Stimulated activated naive CD4-positive, alpha-beta T cell treated with Interleukin-2 at 50 U/mL for 16 hours (primary cell): ENCODE measurements at regions not wholly inside any gene's neighbourhood (a gene's known extent, or its start where the extent isn't known, plus 50 kb on each side); places are given as distances from the start of the nearest gene placed in this dataset.

Source experiments
- DNase-seq: peaks from one replicate; lab custom pipeline; 2025; lab: John Stamatoyannopoulos, UW

DNA sequence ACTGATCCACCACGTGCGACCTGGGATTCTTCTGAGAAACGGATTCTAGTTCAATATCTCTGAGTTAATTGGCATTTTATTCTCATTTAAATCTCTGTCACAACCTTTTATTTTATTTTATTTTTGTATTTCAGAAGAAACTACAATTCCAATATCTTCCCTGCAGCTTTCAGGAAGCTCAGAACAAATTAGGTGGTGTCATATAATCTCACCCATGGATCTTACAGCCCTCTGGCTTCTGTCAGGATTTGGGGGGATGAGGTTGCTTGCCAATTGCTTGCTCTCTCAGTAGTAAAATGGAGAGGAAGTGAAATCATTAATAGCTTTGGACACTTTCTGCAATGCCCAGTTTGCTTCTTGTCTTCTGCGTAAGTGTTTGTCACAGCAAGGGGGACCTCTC lies 205.4 kb downstream of the TLE3 start:
- no peak for DNase-seq

DNA sequence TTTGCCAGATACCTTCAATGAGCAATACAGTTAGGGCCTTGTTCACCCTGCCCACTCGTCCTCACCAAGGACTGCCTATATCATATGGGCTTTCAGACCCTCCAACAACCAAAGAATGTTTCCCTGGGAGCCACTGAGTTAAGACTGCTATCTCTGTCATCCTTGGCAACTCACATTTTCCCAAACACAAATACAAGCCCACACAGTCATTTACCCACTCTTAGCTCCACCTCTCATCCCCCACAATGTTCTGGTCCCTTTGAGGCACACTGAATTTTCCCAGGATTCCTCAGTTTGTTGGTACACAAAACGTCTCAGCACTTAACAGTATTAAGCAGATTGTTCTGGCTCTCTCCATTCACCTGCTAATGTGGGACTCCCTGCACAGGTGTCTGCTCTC lies 204.6 kb downstream of the TLE3 start:
- DNase-seq, result no peak

DNA sequence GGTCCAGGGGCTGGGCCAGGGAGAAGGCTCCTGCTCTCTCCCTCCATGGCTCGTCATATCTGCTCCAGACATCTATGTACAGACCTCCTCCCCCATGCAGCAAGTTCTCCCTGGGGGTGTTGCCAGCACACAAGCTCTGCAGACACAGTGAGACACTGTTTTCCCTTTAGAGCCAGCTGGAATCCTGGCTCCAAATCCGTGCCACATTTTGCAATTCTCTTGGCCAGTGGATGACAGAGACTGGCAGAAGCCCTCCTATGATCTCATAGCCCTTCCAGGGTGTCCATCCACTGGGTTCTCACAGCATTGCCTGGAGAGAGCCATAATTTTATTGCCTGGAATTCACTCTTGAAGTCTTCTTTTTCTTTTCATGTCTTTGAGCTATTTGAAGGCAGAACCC lies 203.9 kb downstream of the TLE3 start:
- DNase-seq, result no peak

DNA sequence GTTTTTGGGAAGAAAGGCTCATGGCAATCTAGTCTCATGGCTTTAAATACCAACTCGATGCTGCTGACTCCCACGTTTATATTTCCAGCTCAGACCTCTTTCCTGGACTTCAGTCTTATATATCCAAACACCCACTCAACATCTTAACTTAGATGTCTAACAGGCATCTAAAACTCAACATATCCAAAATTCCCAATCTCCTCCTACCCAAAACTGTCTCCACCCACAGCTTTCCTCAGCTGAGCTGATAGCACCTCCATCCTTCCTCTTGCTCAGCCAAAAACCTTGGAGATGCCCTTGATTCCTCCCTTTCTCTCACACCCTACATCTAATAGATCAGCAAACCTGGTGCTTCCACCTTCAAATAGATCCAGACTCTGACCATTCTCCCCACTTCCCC lies 202.5 kb downstream of the TLE3 start:
- DNase-seq, result no peak

DNA sequence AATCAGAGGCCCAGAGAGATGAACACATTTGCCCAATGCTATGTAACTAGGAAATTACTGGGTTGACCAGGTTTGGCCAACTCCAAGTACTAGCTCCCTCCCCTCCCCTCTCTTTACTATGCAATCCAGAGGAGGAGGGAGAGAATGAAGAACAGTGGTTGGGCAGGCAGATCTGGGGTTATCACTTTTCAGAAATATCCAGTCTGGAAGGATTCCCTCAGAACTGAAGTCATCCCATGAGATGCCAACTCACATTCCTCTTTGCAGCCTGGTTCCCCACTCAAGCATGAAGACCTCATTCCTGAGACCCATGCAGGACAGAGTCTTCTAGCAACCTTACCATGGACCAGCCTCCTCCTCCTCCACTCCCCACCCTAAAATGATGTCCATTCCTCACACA lies 201.1 kb downstream of the TLE3 start:
- DNase-seq, result no peak

DNA sequence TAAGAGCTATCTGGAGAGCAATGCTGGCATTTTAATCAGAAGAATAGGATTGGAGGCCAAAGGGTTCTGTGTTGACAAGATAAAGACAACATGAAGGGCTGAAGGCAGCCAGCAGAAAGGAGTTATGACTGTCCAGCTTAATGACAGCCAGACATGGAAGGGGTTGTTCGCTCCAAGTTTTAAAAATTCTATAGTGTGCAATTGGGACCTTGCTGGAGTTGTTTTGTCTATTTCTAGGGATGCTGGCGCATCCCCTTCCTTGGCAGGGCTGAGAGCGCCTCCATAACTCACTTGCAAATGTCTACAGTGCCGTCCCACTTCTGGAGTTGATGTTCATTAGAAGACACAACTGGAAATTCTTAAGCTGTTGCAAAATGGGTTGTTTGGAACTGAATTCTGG lies 200.7 kb downstream of the TLE3 start:
- DNase-seq, result no peak

DNA sequence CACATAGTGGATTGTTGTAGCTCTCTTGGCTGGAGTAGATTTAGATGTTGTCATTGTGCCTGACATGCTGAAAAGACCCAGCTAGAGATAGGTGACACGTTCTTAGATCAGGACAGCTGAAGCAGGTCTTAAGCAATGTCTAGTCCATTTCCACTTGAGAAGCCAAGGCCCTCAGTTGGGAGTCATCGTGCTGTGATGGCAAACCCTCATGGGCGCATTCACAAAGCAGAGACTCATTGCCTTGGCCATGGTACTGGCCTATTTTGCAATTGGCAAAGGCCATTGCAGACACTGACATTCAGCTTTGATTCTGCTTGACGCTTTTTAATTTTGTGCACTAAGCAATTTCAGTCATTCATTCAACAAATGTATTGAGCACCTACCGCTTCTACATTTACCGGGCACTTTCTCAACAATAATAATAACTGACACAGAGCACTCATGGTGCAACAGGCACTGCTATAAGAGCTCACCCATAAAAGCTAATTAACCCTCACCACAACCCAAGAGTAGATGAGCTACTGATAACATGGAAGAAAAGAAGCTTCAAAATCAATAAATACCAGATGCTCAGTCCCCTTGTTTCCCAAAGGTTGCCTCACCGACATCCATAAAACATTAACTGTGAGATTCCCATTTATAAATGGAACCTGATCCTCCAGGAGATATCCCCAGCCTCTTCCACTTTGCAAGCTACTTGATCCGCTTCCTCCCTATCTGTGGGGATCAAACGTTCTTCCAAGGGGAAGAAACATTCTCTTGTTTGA lies 200.1 kb downstream of the TLE3 start:
- no peak for DNase-seq

DNA sequence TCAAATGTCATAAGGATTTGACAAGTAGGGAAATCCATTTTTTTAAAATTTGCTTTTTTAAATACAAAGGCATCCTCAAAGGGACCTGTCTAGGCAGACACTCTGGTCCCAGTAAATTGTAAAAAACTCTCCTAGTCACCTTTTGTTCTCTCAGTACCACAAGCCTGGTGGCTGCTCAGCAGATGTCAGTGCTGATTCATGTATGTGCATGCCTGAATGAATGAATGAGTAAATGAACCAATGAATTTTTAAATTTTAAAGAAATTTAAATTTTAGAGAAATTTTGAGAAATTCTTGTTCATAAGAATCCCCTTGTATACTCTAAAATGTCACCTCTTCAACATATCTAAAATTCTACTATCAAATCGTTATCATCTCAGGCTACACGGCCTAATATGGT lies 199.5 kb downstream of the TLE3 start:
- no peak for DNase-seq

DNA sequence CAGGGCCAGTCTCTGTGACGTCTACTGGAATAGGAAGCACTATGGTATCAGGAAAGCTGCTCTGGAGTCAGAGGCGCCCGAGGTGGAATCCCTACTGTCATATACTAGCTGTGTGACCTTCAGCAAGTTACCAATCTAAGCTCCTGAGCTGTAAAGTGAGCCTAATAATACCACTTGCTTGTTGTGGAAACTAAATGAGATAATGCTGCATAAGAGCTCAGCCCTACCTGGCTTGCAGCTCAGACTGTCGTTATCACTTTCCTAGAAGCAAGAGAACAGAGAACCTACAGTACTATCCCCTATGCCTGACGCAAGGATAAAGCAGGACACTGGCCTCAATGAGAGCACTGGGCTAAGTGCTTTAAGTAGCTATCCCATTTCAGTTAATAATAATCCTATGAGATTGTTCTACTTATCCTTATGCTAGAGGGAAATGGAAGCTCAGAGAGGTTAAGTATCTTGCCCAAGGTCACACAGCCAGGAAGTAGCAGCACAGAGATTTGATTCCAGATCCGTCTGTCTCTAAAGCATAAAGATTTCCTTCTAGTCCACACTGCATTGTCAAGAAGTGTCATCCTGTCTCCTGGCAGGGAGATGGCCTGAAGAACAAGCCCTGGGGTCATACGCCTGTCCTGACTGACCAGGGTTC lies 195.2 kb downstream of the TLE3 start:
- no peak for DNase-seq

DNA sequence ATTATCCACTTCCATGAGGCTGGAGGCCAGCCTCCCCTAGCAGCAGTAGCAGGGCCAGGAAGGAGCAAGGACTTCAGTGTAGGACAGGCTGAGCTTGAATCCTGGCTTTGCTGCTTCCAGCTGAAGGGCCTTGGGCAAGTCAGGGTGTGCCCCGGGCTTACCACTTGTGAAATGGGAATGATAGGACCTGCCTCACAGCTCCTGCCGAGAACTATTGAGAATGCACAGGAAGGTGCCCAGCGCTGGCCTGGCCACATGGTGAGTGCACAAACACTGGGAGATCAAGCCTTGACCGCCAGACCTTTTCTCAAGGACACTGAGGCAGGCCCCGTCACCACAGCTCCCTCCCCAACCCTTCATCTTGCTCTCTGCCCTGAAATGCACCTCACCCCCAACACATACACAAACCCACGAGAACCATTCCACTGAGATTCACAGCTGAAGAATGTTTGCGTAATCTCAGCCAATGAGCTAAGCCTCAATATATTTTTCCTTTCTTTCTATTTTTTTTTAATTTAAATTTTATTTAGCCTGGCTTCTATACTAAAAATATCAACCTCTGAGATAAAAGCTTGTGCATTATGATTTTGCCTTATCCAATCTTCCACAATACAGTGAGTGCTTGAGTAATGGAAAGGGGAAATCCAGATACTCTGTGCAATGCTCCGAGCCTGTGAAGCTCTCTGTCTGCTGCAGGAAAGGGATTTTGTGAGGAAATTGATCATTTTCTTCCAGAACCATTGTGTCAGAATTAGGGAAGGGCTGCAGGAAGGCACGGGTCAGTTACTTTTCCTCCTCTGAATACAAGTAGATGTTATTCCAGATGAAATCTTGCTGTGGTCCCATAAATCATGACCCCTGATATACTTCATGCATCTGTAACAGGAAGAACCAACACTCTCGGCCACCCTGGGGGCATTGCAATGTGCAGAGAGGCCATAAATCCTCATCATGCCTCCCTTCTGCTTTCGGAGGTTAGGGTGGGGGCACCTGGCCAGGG lies 193.9 kb downstream of the TLE3 start:
- DNase-seq, result no peak

DNA sequence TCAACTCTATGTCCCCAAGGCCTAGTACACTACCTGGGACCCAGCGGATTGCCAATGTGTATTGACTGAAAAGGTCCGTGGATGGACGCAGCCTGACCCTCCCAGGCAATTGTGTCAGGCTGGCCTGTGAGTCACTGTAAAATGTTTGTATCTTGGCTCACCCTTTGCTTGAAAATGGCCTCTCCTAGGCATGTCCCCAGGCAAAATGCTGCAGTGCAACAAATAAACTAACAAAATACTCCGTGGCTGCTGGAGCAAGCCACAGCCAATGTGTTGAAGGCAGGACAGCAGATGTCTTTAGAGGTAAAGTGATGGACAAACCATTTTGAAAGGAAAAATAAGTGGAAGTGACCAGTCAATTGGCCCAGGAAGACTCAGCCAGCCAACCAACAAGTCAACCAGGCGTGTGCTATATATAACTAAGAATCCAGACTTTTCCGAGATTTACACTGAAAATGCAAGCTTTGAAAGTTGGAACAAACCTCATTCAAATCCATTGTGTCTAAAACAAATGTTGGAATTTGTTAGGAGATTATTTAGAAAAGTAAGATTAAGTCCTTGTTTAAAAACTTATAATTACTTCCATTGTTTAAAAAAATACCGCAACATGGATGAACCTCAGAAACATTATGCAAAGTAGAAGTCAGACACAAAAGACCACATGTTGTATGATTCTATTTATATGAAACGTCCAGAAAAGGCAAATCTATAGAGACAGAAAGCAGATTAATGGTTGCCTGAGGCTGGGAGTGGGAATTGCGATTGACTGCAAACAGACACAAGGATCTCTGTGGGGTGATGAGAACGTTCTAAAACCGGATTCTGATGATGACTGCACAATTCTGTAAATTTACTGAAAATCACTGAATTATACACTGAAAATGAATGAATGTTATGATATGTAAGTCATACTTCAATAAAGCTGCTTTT lies 191.2 kb downstream of the TLE3 start:
- no peak for DNase-seq

DNA sequence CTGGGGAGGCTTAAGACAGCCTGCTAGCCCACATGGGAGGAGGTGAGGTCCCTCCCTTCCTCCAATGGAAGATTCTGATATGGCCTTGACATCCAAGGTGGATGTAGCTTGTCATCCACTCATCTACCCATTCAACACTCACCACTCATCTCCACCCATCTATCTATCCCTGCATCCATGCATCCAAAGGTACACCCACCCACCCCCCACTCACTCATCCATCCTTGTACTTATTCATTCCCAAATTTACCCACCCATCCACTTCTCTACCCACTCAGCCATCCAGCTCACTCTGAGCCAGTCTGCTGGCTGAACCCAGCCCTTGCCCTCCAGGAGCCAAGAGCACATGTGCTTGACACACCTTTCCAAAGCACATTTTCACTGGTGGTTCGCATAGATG lies 189.7 kb downstream of the TLE3 start:
- DNase-seq, result no peak

DNA sequence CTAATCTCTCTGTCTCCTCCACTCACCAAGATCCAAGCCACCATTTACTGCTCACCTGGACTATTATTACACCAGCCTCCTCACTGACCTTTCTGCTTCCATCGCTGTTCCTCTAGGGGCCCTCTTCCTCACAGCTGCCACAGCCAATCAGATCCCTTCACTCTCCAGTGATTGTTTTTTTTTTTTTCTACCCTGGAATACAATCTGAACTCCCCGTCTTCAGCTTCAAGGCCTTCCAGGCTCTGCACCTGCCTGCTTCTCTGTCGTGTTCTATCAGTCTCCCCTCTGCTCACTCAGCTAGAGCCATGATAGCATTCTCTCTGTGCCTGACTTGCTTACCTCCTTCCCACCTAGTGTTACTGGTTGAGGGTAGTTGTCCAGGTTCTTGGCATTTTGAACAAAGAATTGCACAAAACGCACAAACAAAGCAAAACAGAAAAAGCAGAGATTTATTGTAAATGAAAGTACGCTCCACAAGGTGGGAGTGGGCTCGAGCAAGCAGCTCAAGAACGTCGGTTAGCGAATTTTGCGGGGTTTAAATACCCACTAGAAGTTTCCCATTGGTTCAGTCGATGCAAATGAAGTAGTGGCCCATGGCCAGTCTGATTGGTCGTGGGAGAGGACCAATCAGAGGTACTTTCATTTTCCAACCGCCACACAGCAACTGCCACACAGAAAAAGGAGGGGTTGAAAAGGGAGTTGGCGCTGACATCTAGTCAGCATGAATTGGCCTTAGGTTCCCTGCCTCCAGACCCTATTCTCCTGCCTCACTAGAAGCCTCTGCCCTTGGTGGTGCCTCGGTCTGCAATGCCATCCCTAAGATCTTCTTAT lies 188.9 kb downstream of the TLE3 start:
- DNase-seq, result no peak

DNA sequence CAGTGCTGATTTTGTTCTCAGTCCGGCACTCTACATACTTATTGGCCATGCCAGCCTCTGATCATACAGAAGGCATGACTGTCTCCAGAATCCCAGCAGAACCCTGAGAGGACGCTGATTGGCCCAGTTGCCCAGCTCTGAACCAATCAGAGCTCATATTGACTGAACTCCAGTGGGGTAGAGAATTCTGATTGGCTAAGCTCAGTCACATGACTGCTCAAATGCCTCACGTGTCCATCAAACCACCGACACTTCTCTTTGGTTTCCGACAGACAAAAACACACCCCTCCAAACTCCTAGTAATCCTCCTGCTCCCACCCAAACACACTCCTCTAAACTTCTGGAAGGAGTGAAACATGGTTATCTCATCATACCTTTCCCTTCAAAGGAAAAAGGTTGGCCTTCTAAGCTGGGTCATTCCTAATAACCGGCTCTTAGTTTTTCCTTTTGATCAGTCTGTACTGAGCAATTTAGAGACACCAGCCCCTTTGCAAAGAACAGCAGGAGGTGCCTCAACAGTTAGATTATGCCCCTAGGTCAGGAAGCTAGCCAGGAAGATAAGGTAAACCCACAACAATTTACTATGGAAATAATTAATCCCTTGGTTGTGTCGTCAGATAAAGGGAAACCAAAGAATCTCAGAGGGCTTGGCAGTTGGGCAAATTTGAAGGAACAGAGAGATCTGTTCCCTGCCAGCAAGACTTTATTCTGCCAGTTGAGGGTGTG lies 187.8 kb downstream of the TLE3 start:
- DNase-seq, result no peak

DNA sequence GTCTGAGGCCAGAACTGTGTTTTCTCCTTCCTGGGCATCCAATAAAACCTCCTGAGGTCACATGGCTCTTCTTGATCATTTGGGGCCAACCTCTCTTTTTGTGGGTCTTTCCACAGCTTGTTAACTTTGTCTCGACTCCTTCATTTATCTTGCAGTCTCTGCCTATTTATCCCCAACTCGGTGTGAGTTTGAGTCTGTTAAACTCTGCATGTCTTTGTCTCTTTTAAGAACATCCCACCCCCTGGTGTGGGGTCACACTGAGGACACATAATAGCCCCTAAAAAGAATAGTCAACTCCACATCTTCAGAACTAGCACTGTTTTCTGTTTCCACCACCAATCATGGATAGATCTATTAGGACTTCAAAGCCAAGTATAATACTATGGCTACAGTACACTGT lies 187.2 kb downstream of the TLE3 start:
- DNase-seq, result no peak

DNA sequence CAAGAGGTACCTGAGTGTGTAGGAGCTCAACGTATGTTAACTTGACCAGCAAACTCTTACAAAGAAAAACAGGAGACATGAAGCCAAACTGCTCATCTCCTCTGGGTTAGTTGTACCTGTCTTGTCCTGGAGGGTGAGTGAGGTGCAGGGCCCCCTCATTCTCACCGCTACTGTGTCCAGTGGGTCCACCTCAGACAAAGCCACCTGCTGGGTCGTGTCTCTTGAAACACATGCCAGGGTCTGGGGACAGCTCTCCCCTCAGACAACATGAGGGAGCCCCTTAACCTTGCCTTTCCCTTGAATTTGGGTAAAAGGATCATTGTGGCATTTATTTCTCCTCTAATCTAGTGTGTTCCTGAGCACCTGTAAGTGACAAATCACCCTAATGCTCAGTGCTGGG lies 185.6 kb downstream of the TLE3 start:
- no peak for DNase-seq

DNA sequence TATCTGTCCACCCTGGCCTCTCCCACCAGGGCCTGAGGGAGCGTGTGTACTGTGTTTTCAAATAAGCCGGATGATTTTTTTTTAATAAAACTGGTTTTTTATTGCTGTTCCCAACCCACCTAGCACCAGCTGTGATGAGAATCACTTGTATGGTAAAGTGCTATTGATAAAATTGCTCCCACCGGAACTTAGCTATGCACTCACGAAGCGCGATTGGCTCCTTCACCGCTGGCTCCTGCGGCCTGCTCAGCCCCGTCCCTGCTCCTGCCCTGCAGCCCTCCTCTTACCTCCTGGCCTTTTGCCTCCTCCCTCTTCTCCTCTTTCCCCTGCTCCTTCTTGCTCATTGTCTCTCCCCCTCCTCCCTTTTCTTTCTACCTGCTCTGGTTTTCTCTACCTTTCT lies 183.7 kb downstream of the TLE3 start:
- no peak for DNase-seq

DNA sequence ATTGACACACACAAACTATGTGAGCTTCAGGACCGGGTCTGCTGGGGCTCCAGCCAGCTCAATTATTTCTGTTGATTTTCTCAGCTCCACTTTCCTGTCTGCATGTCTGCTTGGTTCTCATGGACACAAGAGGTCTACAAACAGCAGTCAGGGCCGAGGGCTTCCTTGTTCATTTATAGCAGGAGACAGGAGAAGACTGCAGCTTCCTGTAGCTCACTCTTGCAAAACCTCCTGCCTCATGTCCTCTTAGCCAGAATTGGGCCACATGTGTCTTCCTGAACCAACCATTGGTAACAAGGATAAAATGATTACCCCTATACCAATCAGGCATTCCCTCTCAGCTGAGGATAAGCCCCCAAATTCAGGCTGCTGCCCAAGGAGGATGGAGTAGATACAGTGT lies 182.8 kb downstream of the TLE3 start:
- no peak for DNase-seq

DNA sequence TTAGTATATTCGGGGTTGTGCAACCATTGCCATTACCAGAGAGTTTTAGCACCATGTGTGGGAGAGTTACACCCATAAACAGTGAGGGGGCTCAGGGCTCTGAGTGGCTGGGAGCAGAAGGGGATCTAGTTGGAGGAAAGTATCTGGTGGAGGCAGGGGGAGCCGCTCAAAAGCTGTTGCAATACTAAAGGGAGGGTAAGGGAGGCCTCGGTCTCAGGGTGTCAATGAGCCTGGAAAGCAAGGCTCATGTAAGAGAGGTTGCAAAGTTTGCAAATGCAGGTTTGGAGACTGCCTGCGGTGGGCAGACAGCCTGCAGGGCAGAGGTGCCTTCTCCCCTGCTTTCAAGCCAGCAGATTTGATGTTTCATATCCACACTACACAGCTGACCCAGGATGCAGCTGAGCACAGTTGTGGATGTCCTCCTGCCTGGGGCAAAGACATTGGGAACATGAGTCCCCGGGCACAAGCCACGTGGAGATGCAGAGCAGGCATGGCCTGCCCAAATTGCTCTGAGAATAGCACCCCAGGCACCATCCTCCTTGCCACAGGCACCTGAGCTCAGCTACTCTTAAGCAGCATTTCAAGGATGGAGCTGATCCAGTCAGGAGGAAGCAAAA lies 181.4 kb downstream of the TLE3 start:
- DNase-seq, result no peak

DNA sequence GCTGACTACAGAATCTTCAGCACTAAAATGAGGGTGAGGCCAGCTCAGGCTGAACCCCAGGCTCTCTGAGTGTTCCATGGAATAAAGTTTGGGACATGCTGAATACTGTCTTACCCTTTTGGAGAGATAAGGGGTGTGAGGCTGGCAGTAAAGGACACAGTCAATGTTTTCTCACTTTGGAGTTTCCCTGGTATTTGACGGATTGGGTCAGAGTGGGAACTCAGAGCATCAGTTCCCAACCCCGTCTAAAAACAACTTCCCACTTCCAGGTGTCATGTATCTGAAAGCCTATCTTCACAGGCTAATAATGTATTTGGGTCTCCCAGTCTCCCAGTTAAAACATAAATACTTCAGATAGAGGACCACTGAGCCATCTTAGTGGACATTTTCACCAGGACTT lies 180.7 kb downstream of the TLE3 start:
- DNase-seq, result no peak
